Cardiac fibroblast (primary cell): ENCODE measurements at regions not wholly inside any gene's neighbourhood (a gene's known extent, or its start where the extent isn't known, plus 50 kb on each side); places are given as distances from the start of the nearest gene placed in this dataset.

ENCODE experiments used
- DNase-seq, 2 donors: peaks; one replicate each; pipeline versions ENCODE4 v3.0.0 to v3.0.0-alpha.2; 2010; ENCODE audit warnings: low read depth in 2 of 2
- H3K4me3 ChIP-seq, 2 donors: replicated peaks in 1 of 2; 1 replicate in 1 of 2; 2 replicates in 1 of 2; pipeline ENCODE4 v1.5.1; 2011; ENCODE audit warnings: low read depth in 2 of 2, low read length in 2 of 2, mild to moderate bottlenecking in 2 of 2, moderate library complexity in 1 of 2
- TF ChIP-seq, protein P1 (sequence below): IDR thresholded peaks from one replicate; pipeline ENCODE4 v1.5.1; 2011; ENCODE audit warnings: low read depth, mild to moderate bottlenecking, low read length, inconsistent platforms

DNA sequence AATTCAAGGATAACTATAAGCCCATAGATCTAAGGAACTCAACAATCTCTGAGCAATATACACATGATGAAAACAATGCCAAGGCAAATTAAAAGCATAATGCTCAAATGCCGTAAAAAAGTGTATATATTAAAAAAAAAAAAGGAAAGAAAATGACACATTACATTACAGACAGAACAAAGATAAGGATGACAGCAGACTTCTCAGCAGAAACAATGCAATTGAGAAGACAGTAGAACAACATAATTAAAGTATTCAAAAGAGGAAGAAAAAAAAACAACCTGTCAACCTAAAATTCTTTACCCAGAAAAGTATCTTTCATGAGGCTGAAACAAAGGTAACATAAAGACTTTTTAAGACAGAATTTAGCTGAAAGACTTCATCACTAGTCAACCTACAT lies 591.7 kb downstream of the ZNF608 start:
- DNase-seq = no peak
- TF ChIP-seq, protein P1, sequence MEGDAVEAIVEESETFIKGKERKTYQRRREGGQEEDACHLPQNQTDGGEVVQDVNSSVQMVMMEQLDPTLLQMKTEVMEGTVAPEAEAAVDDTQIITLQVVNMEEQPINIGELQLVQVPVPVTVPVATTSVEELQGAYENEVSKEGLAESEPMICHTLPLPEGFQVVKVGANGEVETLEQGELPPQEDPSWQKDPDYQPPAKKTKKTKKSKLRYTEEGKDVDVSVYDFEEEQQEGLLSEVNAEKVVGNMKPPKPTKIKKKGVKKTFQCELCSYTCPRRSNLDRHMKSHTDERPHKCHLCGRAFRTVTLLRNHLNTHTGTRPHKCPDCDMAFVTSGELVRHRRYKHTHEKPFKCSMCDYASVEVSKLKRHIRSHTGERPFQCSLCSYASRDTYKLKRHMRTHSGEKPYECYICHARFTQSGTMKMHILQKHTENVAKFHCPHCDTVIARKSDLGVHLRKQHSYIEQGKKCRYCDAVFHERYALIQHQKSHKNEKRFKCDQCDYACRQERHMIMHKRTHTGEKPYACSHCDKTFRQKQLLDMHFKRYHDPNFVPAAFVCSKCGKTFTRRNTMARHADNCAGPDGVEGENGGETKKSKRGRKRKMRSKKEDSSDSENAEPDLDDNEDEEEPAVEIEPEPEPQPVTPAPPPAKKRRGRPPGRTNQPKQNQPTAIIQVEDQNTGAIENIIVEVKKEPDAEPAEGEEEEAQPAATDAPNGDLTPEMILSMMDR = no peak
- H3K4me3 ChIP-seq = no peak overlapping the region

DNA sequence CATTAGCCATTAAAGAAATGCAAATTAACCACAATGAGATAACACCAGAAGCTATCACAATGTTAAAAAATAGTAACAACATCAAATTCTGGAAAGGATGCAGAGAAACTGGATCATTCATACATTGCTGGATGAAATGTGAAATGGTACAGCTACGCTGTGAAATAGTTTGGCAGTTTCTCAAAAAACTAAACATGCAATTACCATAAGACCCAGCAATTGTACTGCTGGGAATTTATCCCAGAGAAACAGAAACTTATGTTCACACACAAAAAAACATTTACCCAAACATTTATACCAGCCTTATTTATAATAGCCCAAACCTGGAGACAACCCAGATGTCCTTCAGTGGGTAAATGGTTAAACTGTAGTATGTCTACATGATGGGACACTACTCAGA lies 592.9 kb downstream of the ZNF608 start:
- TF ChIP-seq, protein P1 = no peak
- DNase-seq = no peak
- H3K4me3 ChIP-seq = no peak overlapping the region

DNA sequence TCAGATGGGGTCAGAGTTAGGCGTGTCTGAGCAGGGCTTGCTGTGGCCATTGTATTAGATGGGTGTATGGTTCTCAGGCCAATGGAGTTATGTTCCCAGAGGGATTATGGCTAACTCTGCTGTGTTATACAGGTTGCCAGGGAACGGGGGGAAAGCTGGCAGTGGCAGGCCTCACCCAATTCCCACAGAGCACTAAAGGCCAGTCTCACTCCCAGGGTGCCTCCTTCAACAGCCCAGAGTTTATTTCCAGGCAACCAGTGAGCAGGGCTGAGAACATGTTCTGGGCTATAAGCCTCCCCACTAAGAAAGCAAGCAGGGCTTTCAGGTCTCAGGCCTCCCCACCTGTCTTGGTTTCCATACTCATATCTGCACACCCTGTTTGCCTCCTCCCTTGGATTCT lies 597.9 kb downstream of the ZNF608 start:
- TF ChIP-seq, protein P1 = no peak
- no peak overlapping the region for H3K4me3 ChIP-seq
- DNase-seq = no peak

DNA sequence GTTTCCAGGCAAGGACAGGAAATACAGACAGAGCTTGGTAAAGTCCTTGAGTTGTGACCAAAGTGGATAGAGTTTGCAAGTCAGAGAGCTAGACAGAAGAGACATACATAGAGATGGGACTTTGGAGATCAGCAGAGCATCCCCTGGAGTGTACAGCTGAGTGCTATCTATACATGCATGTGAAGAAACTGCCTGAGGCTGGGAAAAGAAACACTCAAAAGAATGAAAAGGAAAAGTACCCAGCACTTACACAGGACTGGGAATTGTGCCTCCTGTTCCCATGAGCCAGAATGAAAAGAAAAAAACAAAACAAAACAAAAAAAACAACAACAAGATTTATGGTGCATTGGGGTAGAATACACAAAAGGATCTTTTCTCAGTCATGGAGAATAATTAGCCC lies 606.4 kb downstream of the ZNF608 start:
- DNase-seq = no peak
- TF ChIP-seq, protein P1 = no peak
- H3K4me3 ChIP-seq = no peak overlapping the region

DNA sequence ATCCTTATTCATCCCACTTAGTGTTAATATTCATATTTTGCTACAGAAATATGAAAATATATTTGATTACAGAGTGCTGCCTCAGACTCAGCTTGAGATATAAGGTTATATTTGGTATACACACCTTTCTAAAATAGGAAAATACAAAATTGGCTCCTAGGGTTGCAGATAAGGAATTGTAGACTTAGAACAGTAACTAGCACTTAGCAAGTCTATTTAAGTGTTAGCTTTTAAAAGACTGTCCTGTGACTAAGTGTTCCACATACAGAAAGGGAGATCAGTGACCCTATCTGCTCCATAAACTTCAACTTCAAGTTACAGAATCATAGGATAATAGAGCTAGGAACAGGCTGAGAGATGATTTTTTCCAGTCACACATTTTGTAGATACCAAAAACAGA lies 607.0 kb downstream of the ZNF608 start:
- no peak overlapping the region for H3K4me3 ChIP-seq
- TF ChIP-seq, protein P1 = no peak
- DNase-seq = no peak

DNA sequence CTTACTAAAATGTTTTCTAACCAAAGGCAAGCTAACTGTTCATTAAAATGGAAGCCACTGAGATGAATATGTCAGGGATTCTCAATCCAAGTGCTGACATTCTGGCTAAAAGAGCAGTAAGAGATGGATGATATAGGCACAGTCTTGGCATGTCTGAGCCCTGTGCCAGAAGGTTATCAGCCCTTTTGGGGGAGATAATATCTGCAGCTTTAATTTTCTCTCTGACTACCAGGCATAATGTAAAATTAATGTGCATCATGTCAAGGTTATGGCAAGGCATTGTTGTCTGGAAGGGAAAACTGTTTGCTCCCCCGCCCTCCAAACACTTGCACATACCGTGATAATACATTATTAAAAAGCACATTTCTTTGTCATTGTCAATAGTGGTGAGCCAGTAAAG lies 609.8 kb downstream of the ZNF608 start:
- DNase-seq = no peak
- no peak overlapping the region for H3K4me3 ChIP-seq
- TF ChIP-seq, protein P1 = no peak

DNA sequence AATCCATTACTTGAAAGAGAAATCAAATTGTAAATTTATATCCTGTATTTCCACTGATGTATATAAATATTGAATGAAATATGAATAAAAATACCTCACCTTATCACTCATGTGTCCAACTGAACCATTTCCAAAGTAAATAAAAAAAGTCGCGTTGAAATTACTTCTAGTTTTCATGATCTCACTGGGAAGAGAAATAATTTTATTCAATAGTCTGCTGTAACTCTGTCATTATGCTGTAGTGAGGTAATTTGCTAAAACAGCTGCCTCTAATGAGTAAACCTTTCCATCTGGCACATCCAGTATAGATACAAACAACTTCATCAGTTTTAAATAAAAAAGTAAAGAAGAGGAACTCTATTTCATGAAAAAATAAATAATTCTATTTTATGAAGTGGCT lies 611.5 kb downstream of the ZNF608 start:
- TF ChIP-seq, protein P1 = no peak
- DNase-seq = no peak
- no peak overlapping the region for H3K4me3 ChIP-seq
